ENCODE measurements at regions not wholly inside any gene's neighbourhood (a gene's known extent, or its start where the extent isn't known, plus 50 kb on each side); places are given as distances from the start of the nearest gene placed in this dataset.
"Not testable (repeated sequence)": the region's sequence is repeated elsewhere in the genome, so short reads cannot be mapped to it uniquely, and the experiment has no call there.

DNA sequence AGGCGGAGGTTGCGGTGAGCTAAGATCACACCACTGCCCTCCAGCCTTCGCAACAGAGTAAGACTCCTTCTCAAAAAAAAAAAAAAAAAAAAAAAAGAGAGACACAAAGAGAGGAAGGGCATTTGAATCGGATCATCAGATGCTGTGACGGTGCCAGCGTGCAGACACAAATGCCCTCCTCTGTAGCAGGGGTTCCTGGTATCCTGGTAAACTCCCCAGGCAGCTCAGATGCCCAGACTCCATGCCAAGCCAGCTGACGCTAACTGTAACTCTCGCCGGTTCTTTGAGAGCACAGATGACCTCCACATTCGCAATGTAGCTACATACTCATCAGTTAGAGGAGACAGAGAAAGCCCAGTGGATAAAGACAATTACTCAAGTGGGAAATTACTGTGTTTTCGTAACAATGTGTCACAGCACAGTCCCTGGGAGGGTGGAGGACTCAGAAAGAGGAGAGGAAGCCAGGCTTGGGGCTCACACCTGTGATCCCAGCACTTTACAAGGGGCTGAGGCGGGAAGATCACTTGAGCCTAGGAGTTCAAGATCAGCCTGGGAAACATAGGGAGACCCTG is 153.1 kb downstream of the BRD1 start:
- DNase-seq = no peak

DNA sequence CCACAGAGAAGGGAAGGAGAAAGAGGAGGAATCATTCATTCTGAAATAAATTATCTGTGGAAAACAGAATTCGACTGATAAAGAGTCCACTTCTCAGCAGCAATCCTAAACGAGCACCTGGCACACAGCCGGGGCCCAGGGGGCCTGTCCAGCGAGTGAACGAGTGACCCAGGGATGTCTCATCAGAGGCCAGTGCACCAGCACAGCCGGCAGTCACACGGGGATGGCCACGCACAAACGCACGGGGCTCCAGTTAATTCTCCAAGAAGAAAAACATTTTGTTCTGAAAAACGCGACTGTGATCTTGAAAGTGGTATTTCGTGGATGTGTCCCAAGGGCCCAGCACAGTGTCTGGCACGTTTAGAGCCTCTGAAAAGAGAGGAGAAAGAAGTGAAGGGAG is 154.6 kb downstream of the BRD1 start:
- DNase-seq = no peak

DNA sequence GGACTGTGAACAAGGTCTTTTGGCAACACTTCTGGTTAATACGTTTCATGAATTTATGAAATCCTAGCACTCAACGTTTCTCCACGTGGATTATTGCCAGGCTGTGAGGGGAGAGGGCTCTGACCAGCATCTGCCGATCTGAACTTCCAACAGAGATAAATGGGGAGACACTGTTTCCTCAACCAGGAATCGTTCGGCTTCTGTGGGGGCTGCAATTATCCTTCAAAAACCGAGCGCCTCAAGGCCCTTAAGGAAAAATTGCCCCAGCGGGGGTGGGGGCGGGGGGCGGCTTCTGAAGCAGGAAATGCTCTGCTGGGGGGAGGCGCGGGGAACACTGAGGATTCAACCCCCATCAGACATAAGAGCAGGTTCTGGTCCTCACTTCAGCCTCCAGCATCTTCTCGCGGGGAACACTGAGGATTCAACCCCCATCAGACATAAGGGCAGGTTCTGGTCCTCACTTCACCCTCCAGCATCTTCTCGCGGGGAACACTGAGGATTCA is 155.6 kb downstream of the BRD1 start:
- DNase-seq = no peak

DNA sequence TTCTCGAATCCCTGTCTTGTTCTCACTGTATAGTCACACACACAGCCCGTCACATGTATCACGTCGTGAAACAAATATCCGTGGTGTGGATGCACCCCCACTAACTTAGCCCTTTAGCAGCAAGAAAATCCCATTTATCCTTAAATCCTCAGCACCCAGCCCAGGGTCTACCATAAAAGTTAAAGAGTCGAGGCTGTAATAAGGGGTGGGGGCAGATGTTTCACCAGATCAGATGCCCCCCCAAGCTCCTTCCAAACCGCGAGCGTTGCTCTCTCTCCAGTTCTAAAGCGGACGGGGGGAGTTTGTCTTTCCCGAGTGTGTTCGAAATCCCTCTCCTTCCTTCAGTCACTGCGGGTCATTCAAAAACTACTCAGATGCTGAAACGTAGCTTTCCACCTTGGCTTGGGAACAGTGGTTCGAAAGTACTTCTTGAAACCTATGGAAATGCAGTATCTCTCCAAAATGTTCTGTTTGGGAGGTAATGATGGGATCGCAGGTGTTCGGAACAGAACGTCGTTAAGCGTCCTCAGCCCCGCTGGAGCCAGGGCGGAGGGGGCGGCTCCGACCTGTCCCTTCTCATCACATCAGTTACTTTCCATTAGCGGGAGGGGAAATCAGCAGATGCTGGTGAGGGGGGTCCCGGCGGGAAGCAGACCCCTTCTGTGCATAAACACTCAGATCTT is 156.2 kb downstream of the BRD1 start:
- DNase-seq = no peak

DNA sequence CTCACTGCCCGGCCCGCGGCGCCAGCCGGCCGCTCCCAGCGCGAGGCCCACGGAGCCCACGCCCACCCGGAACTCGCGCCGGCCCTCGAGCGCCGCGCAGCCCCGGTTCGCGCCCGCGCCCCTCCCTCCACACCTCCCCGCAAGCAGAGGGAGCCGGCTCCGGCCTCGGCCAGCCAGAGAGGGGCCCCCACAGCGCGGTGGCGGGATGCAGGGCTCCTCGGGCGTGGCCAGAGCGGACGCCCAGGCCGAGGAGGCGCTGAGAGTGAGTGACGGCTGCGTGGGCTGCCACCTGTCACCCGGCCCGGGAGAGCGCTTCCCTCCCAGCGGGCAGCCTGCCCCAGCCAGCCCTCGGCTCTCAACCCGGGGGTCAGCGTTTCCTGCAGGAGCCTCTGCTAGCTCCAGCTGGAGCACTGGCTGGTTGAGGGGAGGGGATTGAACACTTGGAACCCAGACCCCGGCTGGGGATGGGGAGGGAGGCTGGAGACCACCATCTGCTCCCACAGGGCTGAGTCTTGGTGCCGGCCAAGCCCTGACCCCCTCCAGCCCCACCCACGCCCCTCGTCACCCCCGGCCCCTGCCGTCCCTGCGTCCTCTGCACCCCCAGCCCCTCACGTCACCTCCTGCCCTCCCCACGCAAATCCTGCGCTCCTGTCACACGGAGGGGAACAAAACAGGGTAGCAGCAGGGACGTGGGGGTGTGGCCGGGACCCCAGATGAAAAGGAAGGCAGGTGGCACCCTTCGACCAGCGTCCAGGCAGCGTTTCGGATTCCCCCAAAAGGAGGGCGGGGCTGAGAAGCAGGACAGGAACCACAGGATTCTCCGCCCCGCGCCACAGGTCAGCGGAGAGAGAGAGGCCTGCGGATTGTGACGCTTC is 157.0 kb downstream of the BRD1 start:
- no peak for DNase-seq

DNA sequence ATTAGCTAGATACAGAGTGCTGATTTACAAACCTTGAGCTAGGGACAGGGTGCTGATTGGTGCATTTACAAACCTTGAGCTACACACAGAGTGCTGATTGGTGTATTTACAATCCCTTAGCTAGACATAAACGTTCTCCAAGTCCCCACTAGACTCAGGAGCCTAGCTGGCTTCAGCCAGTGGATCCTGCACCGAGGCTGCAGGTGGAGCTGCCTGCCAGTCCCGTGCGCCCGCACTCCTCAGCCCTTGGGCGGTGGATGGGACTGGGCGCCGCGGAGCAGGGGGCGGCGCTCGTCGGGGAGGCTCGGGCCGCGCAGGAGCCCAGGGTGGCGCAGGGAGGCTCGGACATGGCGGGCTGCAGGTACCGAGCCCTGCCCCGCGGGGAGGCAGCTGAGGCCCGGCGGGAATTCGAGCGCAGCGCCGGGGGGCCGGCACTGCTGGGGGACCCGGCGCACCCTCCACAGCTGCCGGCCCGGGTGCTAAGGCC is 157.7 kb downstream of the BRD1 start:
- peak in 1 of 5 donors; percentile 12 for DNase-seq

DNA sequence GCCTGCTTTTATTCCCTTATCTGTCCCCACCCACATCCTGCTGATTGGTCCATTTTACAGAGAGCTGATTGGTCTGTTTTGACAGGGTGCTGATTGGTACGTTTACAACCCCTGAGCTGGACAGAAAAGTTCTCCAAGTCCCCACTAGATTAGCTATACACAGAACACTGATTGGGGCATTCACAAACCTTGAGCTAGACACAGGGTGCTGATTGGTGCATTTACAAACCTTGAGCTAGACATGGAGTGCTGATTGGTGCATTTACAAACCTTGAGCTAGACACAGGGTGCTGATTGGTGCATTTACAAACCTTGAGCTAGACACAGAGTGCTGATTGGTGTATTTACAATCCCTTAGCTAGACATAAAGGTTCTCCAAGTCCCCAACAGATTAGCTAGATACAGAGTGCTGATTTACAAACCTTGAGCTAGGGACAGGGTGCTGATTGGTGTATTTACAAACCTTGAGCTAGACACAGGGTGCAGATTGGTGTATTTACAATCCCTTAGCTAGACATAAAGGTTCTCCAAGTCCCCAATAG is 158.2 kb downstream of the BRD1 start:
- not testable (repeated sequence) for DNase-seq

DNA sequence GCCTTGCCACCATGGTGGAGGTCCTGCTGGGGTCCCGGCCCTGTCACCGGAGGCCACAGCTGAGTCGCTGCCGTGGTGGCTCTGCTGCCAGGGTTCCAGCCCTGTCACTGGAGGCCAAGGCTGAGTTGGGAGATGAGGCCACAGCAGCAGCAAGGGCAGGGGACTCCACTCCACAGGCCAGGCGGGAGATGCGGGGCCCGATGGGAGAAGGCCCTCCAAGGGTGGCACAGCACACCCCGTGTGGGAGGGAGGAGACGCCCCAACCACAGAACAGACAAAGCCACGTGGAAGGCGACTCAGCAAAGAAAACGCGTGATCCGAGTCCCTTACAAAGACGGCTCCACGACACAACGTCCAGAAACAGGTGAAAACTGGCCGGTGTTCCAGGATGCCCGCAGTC is 159.3 kb downstream of the BRD1 start:
- DNase-seq = no peak

DNA sequence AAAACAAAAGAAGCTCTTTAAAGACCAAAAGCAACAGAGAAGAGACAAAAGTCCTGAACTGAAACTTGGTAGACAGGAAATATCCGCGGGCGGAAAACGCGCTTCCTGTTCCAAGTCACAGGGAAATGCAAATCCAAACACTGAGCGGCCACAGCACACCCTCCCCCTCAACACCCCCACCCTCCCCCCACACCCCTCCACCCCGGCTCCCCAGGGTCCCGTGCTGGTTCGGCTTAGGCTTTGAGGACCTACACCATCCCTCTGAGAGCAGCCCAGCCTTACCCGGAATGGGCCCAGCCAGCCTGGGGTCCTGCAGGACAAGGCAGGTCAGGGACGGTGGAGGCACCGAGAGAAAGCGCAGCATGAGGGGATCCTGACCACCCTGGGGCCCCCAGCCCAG is 160.4 kb downstream of the BRD1 start:
- peak in 1 of 5 donors; percentile 13 for DNase-seq

DNA sequence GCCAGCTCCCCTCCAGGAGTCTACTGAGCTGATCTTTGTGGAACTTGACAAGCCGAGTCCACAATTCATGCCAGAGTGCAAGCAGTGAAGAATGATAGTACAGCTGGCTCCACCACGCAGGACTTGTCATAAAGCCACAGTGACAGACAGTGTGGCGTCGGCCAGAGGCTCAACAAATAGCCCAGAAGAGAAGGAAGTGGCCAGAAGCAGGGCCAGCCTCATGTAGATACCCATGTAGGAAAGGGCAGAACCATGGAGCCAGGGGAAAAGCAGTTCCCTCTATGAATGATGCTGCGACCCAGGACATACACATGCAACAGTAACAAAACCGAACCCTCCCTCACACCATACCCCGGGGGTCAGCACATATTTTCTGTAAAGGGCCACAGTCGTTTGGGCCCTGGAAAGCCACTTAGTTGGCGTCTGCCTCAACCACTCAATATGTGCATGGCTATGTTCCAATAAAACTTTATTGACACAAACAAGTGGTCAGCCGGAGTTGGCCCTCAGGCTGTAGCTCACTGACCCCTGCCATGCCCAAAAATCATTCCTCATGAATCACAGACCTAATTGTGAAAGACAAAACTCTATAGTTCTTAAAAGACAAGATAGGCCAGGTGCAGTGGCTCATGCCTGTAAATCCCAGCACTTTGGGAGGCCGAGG is 161.4 kb downstream of the BRD1 start:
- DNase-seq = no peak

DNA sequence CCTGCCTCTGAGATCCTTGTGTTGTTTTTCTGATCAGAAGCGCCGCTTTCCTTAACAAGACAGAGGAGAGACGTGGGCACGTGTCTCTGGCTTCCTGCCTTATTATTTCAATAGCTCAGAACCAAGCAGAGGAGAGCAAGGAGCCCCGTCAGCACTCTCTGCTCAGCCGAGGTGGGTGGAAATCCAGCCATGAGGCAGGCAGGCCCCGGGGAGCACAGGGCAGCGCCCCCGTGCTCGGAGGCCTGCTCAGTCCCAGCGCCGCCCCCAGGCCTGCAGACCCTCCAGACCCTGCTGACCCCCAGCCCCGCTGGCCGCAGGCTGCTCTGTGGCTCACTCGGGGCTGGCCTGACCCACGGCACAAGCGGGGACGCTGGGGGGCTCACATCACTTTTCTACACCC is 162.8 kb downstream of the BRD1 start:
- no peak for DNase-seq

DNA sequence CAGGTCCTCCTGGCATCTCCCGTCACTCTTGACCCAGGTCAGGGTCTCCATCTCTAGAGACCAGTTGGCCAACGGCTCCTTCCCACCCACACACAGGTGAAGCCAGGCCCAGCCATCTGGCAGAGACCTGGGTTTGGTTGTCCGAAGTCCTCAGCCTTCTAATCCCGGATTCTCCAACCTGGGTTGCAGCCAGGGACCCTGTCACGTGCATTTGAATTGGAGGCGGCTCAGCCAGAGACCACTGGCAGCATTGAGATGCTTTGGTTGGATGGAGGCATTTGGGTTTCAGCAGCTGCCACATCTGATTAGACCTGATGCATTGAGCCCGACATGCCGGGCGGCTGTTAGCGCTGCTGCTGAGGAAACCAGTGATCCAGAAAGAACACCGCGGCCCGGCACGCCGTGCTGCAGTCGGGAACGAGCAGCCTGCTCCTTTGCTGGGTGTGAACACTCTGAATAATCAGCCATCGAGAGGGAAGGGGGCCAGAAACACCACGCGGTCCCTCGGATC is 163.2 kb downstream of the BRD1 start:
- no peak for DNase-seq

DNA sequence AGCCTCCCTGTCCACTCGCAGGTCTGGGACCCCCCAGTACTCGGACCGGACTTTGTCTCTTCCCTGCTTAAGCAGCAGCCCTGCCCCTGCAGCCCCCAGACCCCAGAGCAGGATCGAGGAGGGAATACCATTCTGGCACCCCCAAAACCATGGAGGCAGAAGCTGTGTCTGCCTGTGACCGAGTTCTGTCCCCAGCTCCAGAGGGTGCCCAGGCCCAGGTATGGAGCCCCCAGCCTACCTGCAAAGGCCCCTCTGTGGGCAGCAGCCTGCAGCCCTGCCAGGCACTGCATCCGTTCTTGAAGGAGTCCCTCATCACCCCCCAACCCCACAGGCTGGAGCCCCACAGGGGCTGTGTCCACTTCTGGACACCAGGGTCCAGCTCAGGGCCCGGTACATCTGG is 163.8 kb downstream of the BRD1 start:
- DNase-seq = no peak

DNA sequence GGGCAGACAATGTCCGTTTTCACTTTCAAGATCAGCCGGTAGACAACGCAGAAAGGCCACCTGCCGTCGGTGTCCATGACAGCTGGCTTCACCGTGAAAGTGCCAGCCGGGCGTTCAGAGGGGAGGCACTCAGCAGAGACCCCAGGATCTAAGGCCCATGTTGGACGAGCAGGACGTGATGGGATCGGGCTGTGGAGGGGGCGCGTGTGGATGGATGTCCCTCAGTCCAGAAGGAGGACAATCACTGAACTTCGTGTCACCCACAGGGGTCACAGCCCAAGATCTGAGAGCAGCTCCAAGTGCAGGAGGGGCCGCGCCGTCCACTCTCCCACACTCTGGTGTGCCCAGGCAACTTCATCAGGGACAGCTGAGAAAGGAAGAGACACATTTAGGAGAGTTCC is 164.4 kb downstream of the BRD1 start:
- no peak for DNase-seq

DNA sequence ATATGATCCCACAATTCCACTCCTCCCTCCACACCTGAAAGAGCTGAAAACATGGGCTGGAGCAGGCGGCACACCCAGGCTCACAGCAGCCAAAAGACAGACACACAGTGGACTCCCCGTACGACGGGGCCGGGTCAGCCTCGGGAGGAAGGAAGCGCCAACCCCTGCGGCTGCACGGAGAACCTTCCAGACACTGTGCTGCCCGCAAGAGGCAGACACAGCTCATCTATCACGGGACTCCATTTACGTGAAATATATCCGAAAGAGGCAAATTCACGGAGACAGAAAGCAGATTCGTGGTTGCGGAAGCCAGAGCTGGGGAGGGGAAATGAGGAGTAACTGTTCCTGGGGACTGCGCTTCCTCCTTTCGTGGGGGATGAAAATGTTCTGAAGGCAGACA is 165.0 kb downstream of the BRD1 start:
- DNase-seq = no peak

DNA sequence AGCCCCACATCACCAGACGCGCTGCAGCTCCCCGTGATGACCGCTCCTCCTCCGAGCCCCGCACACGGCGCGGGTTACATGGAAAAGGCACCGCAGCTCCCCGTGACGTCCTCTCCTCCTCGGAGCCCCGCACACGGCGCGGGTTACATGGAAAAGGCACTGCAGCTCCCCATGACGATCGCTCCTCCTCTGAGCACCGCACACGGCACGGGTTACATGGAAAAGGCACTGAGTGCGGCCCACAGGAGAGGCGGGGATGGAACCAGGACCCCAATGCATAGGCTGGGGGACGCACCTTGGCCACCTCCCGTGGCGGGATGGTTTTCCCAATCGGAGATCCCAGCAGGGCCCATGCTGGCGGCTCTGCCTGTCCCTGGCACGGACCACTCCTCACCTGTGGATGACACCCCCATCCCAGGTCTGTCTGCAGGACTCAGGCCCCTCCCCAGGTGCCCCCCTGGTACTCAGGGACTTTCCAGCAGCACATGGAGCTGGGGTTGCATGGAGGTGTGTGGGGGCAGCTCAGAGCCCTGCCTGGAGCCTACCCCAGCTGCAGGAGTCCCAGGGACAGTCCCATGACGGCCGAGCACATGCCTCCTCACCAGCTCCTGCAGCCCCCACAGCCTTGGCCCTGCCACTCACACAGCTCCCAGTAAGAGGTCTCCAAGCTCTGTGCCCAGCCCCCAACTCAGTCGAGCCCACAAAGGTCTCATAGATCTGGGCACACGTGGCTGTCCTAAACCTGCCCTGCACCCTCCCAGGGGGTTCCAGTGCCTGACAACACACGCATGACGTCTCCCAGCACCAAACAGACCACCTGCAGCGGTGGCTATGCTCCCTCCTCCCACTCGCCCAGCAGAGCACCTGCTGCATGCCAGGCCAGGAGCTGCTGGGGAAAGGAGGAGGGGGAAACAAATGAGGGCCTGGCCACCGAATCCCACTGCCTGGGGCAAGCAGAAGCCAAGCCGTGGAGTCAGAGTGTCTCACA is 166.6 kb downstream of the BRD1 start:
- DNase-seq = no peak

DNA sequence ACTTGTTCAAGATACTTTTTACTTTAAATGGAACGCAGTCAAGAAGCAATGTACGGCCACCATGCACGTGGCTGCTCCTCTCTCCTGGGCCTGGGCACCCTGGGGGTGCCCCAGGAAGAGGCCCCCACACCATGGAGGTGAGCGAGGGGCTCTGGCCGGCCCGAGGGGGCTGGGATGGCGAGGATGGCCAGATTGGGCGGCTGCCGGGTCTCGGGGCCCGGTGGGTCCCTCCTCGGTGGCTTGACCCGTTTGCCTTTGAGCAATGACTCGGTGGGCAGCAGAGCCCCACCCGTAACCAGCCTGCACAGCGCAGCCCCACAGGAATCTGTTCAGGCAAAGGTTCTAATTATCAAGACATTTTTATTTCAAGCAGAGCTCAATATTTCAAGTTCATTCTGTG is 167.4 kb downstream of the BRD1 start:
- no peak for DNase-seq

DNA sequence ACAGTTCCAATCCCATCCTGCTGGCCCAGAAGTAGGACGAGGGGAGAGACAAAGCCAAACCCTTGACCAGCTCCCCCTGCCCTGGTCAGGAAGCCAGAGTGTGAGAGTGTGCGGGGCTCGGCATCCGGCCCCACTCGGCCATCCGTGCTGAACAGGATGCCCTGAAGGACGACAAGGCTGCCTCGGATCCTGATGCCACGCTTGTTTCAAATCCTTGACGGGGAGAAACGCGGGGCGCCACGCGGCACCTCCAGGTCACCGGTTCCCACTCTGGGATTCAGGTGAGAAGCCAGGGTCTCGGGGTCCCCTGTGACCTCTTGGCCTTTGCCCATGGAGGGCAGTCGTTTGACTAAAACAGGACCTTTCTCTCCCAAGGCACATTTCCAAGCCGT is 167.8 kb downstream of the BRD1 start:
- no peak for DNase-seq

DNA sequence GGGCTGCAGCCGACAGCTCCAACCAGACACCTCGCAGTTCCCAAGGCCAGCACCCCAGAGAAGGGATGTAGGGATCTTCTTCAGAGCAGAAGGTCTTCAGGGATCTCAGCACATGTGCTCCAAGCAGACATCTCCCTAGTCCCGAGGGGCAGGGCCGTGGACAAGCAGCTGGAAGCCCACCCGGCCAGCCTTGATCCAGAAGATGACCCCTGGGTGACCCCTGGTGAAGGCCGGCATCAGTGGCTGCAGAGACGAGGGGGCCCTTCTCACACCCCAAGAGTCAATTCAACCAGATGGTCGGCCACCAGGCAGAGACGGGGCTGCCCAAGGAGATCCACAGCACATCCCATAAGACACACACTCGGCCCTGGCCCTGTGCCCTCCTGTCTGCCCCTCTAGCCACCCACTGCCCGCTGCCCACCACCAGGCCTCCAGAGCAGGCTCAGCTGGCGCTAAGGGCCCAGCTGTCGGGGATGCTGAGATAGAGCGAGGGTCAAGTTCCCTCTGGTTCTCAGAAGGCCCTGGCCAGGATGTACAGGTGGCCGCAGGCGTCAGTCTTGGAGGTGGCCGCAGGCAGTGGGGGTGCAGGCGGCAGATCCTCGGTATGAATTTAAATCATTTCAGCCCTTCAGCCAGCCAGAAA is 168.3 kb downstream of the BRD1 start:
- DNase-seq = no peak

DNA sequence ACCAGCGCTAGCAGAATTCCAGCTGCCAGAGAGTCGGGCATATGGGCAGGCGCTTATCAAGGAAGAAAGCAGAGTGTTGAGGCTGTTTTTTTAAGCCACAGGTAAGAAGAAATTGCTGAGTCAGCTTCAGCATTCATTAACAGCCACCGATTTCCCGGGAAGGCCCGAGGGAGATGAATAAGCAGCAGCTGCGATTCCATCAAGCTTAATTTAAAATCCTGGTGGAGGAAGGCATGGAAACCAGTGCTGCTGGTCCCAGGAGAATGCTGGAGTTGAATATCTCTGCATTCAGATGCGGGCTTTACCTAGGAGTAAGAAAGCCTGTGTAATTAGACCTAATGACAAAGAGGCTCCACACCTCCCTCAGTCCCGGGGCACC is 168.8 kb downstream of the BRD1 start:
- no peak for DNase-seq
